SH-SY5Y (cell line): ENCODE measurements at regions not wholly inside any gene's neighbourhood (a gene's known extent, or its start where the extent isn't known, plus 50 kb on each side); places are given as distances from the start of the nearest gene placed in this dataset.
A peak's percentile ranks its signal among the peaks of the same experiment; 100 is the strongest.

ENCODE experiments used
- GATA2 ChIP-seq: IDR thresholded peaks from 2 replicates; pipeline ENCODE4 v1.6.1; 2011; ENCODE audit warnings: mild to moderate bottlenecking, low read depth, low read length
- GATA3 ChIP-seq: IDR thresholded peaks from 2 replicates; pipeline ENCODE4 v1.6.1; 2011; ENCODE audit warnings: low read depth, mild to moderate bottlenecking, low read length, moderate library complexity

GRCh38 chr5:68714810-68715209 lies 379.0 kb upstream of the SLC30A5 start:
- TF ChIP-seq GATA2 (no peak), GATA3 (no peak)

- TF ChIP-seq GATA3 (no peak), GATA2 (no peak)
Observed at GRCh38 chr5:68720884-68721610, 372.8 kb upstream of the SLC30A5 start.

- TF ChIP-seq GATA3 (no peak), GATA2 (no peak)
Observed at GRCh38 chr5:68722357-68722756, 371.5 kb upstream of the SLC30A5 start.

DNA sequence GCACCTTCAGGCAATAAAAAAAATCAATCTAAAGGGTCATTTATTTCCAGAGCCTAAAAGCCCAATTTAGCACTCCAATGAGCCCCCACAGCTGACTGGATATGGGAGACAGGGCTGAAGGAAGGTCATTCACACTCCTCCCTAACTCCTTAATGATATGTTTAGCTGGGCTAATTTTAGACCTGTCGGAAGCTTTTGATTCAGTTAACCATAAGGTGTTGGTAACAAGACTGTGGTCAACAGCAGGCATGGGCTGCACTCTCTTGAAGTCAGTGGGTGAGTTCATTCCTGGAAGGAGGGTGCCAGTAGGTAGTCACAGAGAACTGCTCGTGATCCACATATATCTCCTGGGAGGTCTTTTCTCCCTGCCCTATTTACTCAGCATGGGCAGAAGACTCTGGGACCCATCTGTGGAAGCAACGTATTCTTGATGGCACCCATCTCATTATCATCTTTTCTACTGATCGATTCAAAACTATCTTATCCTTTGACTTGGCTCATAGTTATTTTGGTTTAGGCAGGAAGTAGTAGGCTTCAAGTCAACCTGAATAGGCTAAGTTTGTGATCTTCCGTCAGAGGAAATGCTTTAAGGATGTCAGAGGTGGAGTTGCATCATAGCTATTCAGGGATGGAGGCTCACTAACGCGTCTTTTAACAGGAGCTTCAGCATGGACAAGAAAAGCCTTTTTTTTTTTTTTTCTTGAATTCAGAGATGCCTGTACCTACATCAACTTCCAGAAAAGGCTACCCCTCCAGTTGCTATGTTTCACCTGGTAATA lies 367.7 kb upstream of the SLC30A5 start:
- no peak for TF ChIP-seq GATA3
- TF ChIP-seq GATA2, result no peak

DNA sequence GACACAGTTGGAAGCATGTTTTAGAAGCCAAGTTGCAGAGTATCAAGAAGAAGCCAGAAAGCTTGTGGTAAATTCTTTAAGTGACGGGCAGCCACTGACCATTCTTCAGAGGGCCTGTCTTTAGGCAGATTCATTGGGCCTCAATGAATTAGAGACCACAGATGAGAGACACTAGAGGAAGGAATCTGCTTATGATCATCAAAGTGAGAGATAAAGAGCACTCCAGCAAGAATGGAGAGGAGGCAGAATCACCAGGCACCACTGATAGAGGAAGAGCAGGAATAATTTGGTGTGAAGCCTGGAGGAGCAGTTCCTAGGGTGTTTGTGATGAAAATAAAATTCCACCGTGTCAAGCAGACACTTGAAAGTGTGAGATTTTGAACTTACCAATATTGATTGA lies 365.9 kb upstream of the SLC30A5 start:
- TF ChIP-seq GATA3 (no peak), GATA2 (no peak)

- TF ChIP-seq GATA2, result no peak
- TF ChIP-seq GATA3, result no peak
Observed at GRCh38 chr5:68729678-68730077, 364.1 kb upstream of the SLC30A5 start.

GRCh38 chr5:68730220-68730978 lies 363.4 kb upstream of the SLC30A5 start:
- peak; percentile 46; the same call in 1 of the 2 replicates for TF ChIP-seq GATA3
- peak; percentile 48 for TF ChIP-seq GATA2

GRCh38 chr5:68730979-68731654 lies 362.7 kb upstream of the SLC30A5 start:
- no peak for TF ChIP-seq GATA3
- no peak; the same call in 1 of the 2 replicates for TF ChIP-seq GATA2

DNA sequence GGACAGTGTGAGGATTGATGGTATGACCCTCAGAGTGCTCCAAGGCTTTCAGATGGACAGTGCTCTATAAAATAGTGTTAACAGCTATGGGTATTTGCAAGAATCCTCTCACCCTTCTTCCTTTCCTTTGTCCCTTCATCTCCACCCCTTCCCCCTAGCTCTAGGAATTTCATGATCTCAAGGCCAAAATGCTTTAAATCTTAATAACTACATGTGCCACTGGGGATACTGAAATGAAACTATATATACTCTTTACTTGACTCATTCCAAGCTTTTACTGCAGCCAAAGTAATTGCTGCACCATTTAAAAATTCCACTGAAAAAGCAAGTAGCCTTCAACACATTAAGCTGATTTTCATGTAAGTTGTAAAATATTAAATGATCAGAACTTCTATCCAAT lies 361.6 kb upstream of the SLC30A5 start:
- no peak for TF ChIP-seq GATA2
- no peak for TF ChIP-seq GATA3

- no peak for TF ChIP-seq GATA3
- TF ChIP-seq GATA2, result no peak
Observed at GRCh38 chr5:68734781-68735180, 359.0 kb upstream of the SLC30A5 start.

- TF ChIP-seq GATA3 (no peak), GATA2 (no peak)
Observed at GRCh38 chr5:68738236-68738635, 355.6 kb upstream of the SLC30A5 start.

DNA sequence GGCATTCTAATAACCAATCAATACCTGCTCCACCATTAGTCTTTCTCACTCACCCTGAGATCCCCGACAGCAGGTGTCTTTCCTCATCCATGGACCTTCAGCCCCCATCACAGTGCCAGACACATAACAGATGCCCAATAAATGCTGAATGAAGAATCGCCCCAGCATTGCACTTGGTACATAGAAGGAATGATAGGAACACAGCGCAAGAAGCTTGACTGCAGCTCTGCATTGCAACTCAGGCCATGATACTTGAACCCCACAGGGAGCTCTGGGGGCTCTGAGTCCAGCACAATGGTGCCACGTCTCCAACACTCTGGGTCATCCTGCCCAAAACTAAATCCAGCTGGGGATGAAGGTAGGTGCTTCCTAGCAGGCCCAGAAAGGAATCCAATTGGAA lies 355.0 kb upstream of the SLC30A5 start:
- no peak for TF ChIP-seq GATA3
- TF ChIP-seq GATA2, result no peak

DNA sequence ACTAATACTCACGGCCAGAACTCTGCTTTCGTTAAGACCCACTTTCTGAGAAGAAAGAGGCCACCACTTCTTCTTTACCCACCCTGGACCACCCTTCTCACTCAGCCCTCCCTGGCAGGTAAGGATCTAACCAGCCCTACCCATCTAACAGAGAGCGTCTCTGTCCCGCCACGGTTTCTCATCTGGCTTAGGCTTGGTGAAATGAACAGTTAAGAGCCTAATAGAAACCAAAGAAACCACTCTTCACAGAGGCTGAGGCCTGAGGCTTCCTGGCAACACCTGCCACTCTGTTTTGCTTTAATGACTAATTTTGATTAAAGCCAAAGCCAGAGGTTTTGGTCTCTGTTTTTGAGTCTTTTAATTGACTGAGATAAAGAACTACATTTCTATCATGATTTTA lies 354.1 kb upstream of the SLC30A5 start:
- no peak for TF ChIP-seq GATA2
- no peak for TF ChIP-seq GATA3
